Muscle layer of colon (tissue), 2 donors: ENCODE measurements at regions not wholly inside any gene's neighbourhood (a gene's known extent, or its start where the extent isn't known, plus 50 kb on each side); places are given as distances from the start of the nearest gene placed in this dataset.

Experiments used
- H3K27ac ChIP-seq: one replicate; pipeline ENCODE4 v1.7.0; 2013; ENCODE audit warnings: low read depth, mild to moderate bottlenecking, low read length, moderate library complexity
- H3K27me3 ChIP-seq, 2 donors: one replicate each; pipeline ENCODE4 v1.7.0; 2013; ENCODE audit warnings: low read length in 2 of 2, mild to moderate bottlenecking in 2 of 2; ENCODE audit not compliant: insufficient read depth in 2 of 2, control insufficient read depth in 1 of 2
- H3K36me3 ChIP-seq: one replicate; pipeline ENCODE4 v1.7.0; 2013; ENCODE audit warnings: mild to moderate bottlenecking, low read length; ENCODE audit not compliant: insufficient read depth
- H3K4me1 ChIP-seq: one replicate; pipeline ENCODE4 v1.7.0; 2013; ENCODE audit warnings: mild to moderate bottlenecking, low read length; ENCODE audit not compliant: insufficient read depth
- H3K4me3 ChIP-seq, 2 donors: one replicate each; pipeline ENCODE4 v1.7.0; 2013; ENCODE audit warnings: low read length in 2 of 2, low read depth in 1 of 2, mild to moderate bottlenecking in 1 of 2, moderate library complexity in 1 of 2
- H3K9ac ChIP-seq: one replicate; pipeline ENCODE4 v1.7.0; 2013; ENCODE audit warnings: low read length
- H3K9me3 ChIP-seq: one replicate; pipeline ENCODE4 v1.7.0; 2013; ENCODE audit warnings: mild to moderate bottlenecking, low read length
- donor health status: abdominal sarcoma.
- donor health status: Adenocarcinoma of cecum.

- H3K9me3 ChIP-seq = peaks cover 5% of the 10 kb centered on the region
- H3K4me3 ChIP-seq = no peak overlapping the region
- H3K36me3 ChIP-seq = no peaks in the 10 kb centered on the region
- no peak overlapping the region for H3K9ac ChIP-seq
- H3K4me1 ChIP-seq = peaks cover 5% of the 10 kb centered on the region
- H3K27me3 ChIP-seq = no peaks in the 10 kb centered on the region
- H3K27ac ChIP-seq = no peak overlapping the region
Measured at GRCh38 chr14:104244221-104245011, 106.0 kb downstream of the KIF26A start.

GRCh38 chr14:104245075-104245474, 106.7 kb downstream of the KIF26A start:
- Histone ChIP-seq H3K9me3 (peaks cover 5% of the 10 kb centered on the region), H3K4me1 (peaks cover 5% of the 10 kb centered on the region), H3K9ac (no peak overlapping the region), H3K27me3 (no peaks in the 10 kb centered on the region), H3K36me3 (no peaks in the 10 kb centered on the region), H3K4me3 (no peak overlapping the region), H3K27ac (no peak overlapping the region)

- H3K4me3 ChIP-seq = no peak overlapping the region
- H3K4me1 ChIP-seq = peaks cover 5% of the 10 kb centered on the region
- H3K27ac ChIP-seq = no peak overlapping the region
- no peaks in the 10 kb centered on the region for H3K36me3 ChIP-seq
- H3K9me3 ChIP-seq = peaks cover 5% of the 10 kb centered on the region
- H3K27me3 ChIP-seq = no peaks in the 10 kb centered on the region
- H3K9ac ChIP-seq = no peak overlapping the region
Measured at GRCh38 chr14:104245723-104246122, 107.3 kb downstream of the KIF26A start.

- Histone ChIP-seq H3K9me3 (peaks cover 5% of the 10 kb centered on the region), H3K4me1 (peaks cover 5% of the 10 kb centered on the region), H3K27ac (no peak overlapping the region), H3K4me3 (no peak overlapping the region), H3K36me3 (no peaks in the 10 kb centered on the region), H3K9ac (no peak overlapping the region), H3K27me3 (no peaks in the 10 kb centered on the region)
Measured at GRCh38 chr14:104246401-104247335, 108.3 kb downstream of the KIF26A start.

- Histone ChIP-seq H3K9me3 (peaks cover 5% of the 10 kb centered on the region), H3K4me3 (no peak overlapping the region), H3K36me3 (no peaks in the 10 kb centered on the region), H3K27ac (no peak overlapping the region), H3K9ac (no peak overlapping the region), H3K4me1 (peaks cover 5% of the 10 kb centered on the region), H3K27me3 (no peaks in the 10 kb centered on the region)
Measured at GRCh38 chr14:104247336-104248202, 109.2 kb downstream of the KIF26A start.

- no peaks in the 10 kb centered on the region for H3K36me3 ChIP-seq
- no peaks in the 10 kb centered on the region for H3K27me3 ChIP-seq
- H3K4me1 ChIP-seq = peaks cover 5% of the 10 kb centered on the region
- H3K9ac ChIP-seq = no peak overlapping the region
- no peak overlapping the region for H3K27ac ChIP-seq
- no peak overlapping the region for H3K4me3 ChIP-seq
- H3K9me3 ChIP-seq = peaks cover 5% of the 10 kb centered on the region
Measured at GRCh38 chr14:104248203-104249055, 110.0 kb downstream of the KIF26A start.

- peaks cover 5% of the 10 kb centered on the region for H3K4me1 ChIP-seq
- no peaks in the 10 kb centered on the region for H3K36me3 ChIP-seq
- H3K27ac ChIP-seq = no peak overlapping the region
- no peak overlapping the region for H3K9ac ChIP-seq
- H3K4me3 ChIP-seq = no peak overlapping the region
- H3K9me3 ChIP-seq = peaks cover 5% of the 10 kb centered on the region
- H3K27me3 ChIP-seq = no peaks in the 10 kb centered on the region
Measured at GRCh38 chr14:104249089-104249488, 110.7 kb downstream of the KIF26A start.

GRCh38 chr14:104249706-104250105, 111.3 kb downstream of the KIF26A start:
- H3K4me3 ChIP-seq = no peak overlapping the region
- no peak overlapping the region for H3K27ac ChIP-seq
- no peaks in the 10 kb centered on the region for H3K27me3 ChIP-seq
- H3K9ac ChIP-seq = no peak overlapping the region
- H3K9me3 ChIP-seq = peaks cover 5% of the 10 kb centered on the region
- H3K4me1 ChIP-seq = no peaks in the 10 kb centered on the region
- no peaks in the 10 kb centered on the region for H3K36me3 ChIP-seq

- no peaks in the 10 kb centered on the region for H3K27me3 ChIP-seq
- no peak overlapping the region for H3K4me3 ChIP-seq
- H3K9me3 ChIP-seq = peaks cover 5% of the 10 kb centered on the region
- H3K36me3 ChIP-seq = no peaks in the 10 kb centered on the region
- no peak overlapping the region for H3K9ac ChIP-seq
- H3K27ac ChIP-seq = no peak overlapping the region
- no peaks in the 10 kb centered on the region for H3K4me1 ChIP-seq
Measured at GRCh38 chr14:104250175-104250574, 111.8 kb downstream of the KIF26A start.
